ENCODE measurements at regions not wholly inside any gene's neighbourhood (a gene's known extent, or its start where the extent isn't known, plus 50 kb on each side); places are given as distances from the start of the nearest gene placed in this dataset.
"Not testable (repeated sequence)": the region's sequence is repeated elsewhere in the genome, so short reads cannot be mapped to it uniquely, and the experiment has no call there.

- no peak overlapping the region for H3K27ac ChIP-seq (ENCODE audit: low read depth, low read length)
- 82 to 85% (median 84%) methylated on average over 6 of the region's 6 CpGs for WGBS, 3 donors
These were observed 275.1 kb downstream of the CYRIA start for GRCh38 chr2:16390561-16390960.

GRCh38 chr2:16389611-16390010, 276.0 kb downstream of the CYRIA start:
- 79 to 91% (median 85%) methylated on average over 3 of the region's 3 CpGs for WGBS, 3 donors
- no peak overlapping the region for H3K27ac ChIP-seq (ENCODE audit: low read depth, low read length)

- 93 to 96% (median 94%) methylated on average over 15 to 16 of the region's 16 CpGs for WGBS, 3 donors
- not testable (repeated sequence) for H3K27ac ChIP-seq (ENCODE audit: low read depth, low read length)
These were observed 277.3 kb downstream of the CYRIA start for GRCh38 chr2:16388199-16388830.

- WGBS, 3 donors = 91 to 95% (median 93%) methylated on average over 8 of the region's 8 CpGs
- H3K27ac ChIP-seq (ENCODE audit: low read depth, low read length) = no peak overlapping the region
These were observed 278.1 kb downstream of the CYRIA start for GRCh38 chr2:16387461-16387984.

GRCh38 chr2:16386431-16386830, 279.2 kb downstream of the CYRIA start:
- no peak overlapping the region for H3K27ac ChIP-seq (ENCODE audit: low read depth, low read length)
- 62 to 81% (median 67%) methylated on average over 7 of the region's 7 CpGs for WGBS, 3 donors

GRCh38 chr2:16386031-16386430, 279.6 kb downstream of the CYRIA start:
- no peak overlapping the region for H3K27ac ChIP-seq (ENCODE audit: low read depth, low read length)
- WGBS, 3 donors = 63 to 77% (median 70%) methylated on average over 2 of the region's 2 CpGs

- 82 to 92% (median 90%) methylated on average over 3 of the region's 3 CpGs for WGBS, 3 donors
These were observed 280.3 kb downstream of the CYRIA start for GRCh38 chr2:16385341-16385740.

GRCh38 chr2:16383411-16383810, 282.2 kb downstream of the CYRIA start:
- no peak overlapping the region for H3K27ac ChIP-seq (ENCODE audit: low read depth, low read length)
- WGBS, 3 donors = 61 to 80% (median 68%) methylated on average over 1 of the region's 1 CpG

More at GRCh38 chr2:16385341-16385740, 280.3 kb downstream of the CYRIA start:
- H3K27ac ChIP-seq (ENCODE audit: low read depth, low read length) = no peak overlapping the region

- 39 to 81% (median 76%) methylated on average over 7 of the region's 7 CpGs for WGBS, 3 donors
These were observed 283.2 kb downstream of the CYRIA start for GRCh38 chr2:16382451-16382850.

GRCh38 chr2:16381511-16381910, 284.1 kb downstream of the CYRIA start:
- 85 to 90% (median 86%) methylated on average over 2 of the region's 2 CpGs for WGBS, 3 donors
- H3K27ac ChIP-seq (ENCODE audit: low read depth, low read length) = no peak overlapping the region

More at GRCh38 chr2:16382451-16382850, 283.2 kb downstream of the CYRIA start:
- H3K27ac ChIP-seq (ENCODE audit: low read depth, low read length) = no peak overlapping the region

- 81 to 96% (median 83%) methylated on average over 5 of the region's 5 CpGs for WGBS, 3 donors
- not testable (repeated sequence) for H3K27ac ChIP-seq (ENCODE audit: low read depth, low read length)
These were observed 285.7 kb downstream of the CYRIA start for GRCh38 chr2:16379901-16380300.

- WGBS, 3 donors = 75 to 85% (median 82%) methylated on average over 5 of the region's 5 CpGs
- H3K27ac ChIP-seq (ENCODE audit: low read depth, low read length) = not testable (repeated sequence)
These were observed 286.6 kb downstream of the CYRIA start for GRCh38 chr2:16379061-16379460.

- H3K27ac ChIP-seq (ENCODE audit: low read depth, low read length) = no peak overlapping the region
- WGBS, 3 donors = 77 to 84% (median 79%) methylated on average over 2 of the region's 2 CpGs
These were observed 287.6 kb downstream of the CYRIA start for GRCh38 chr2:16378031-16378430.

GRCh38 chr2:16375981-16376380, 289.7 kb downstream of the CYRIA start:
- 77 to 88% (median 79%) methylated on average over 4 of the region's 4 CpGs for WGBS, 3 donors
- H3K27ac ChIP-seq (ENCODE audit: low read depth, low read length) = no peak overlapping the region

GRCh38 chr2:16375351-16375750, 290.3 kb downstream of the CYRIA start:
- WGBS, 3 donors = 73 to 95% (median 74%) methylated on average over 2 of the region's 2 CpGs
- no peak overlapping the region for H3K27ac ChIP-seq (ENCODE audit: low read depth, low read length)

GRCh38 chr2:16374671-16375070, 291.0 kb downstream of the CYRIA start:
- no peak overlapping the region for H3K27ac ChIP-seq (ENCODE audit: low read depth, low read length)
- WGBS, 3 donors = 79 to 91% (median 82%) methylated on average over 6 of the region's 6 CpGs

GRCh38 chr2:16373341-16373740, 292.3 kb downstream of the CYRIA start:
- WGBS, 3 donors = 86 to 96% (median 94%) methylated on average over 1 of the region's 1 CpG
- H3K27ac ChIP-seq (ENCODE audit: low read depth, low read length) = no peak overlapping the region

GRCh38 chr2:16371751-16372150, 293.9 kb downstream of the CYRIA start:
- WGBS, 3 donors = 96% methylated on average over 6 of the region's 6 CpGs
- no peak overlapping the region for H3K27ac ChIP-seq (ENCODE audit: low read depth, low read length)

- no peak overlapping the region for H3K27ac ChIP-seq (ENCODE audit: low read depth, low read length)
- 85 to 94% (median 91%) methylated on average over 7 of the region's 7 CpGs for WGBS, 3 donors
These were observed 296.7 kb downstream of the CYRIA start for GRCh38 chr2:16368951-16369350.

- WGBS, 3 donors = 77 to 85% (median 82%) methylated on average over 3 of the region's 3 CpGs
- H3K27ac ChIP-seq (ENCODE audit: low read depth, low read length) = no peak overlapping the region
These were observed 297.3 kb downstream of the CYRIA start for GRCh38 chr2:16368328-16368727.
